SK-MEL-5 (cell line): ENCODE measurements at regions not wholly inside any gene's neighbourhood (a gene's known extent, or its start where the extent isn't known, plus 50 kb on each side); places are given as distances from the start of the nearest gene placed in this dataset.

Source experiments
- DNase-seq: peaks from one replicate; pipeline ENCODE4 v3.0.0-alpha.2; 2016; ENCODE audit warnings: low read depth, low spot score
- in situ Hi-C: cut with HindIII; loops from 2 replicates; pipeline ENCODE4 v1.10.0; 2016; ENCODE audit warnings: low sequenced_read_pairs, high pct_unique_total_duplicates, low pct_unique_long_range_greater_than_20kb

GRCh38 chr5:145160679-145161078, 674.5 kb downstream of the PRELID2 start:
- no peak for DNase-seq
- in situ Hi-C loops, result no loop called here

- no peak for DNase-seq
- in situ Hi-C loops, result no loop called here
Measured at GRCh38 chr5:145158730-145159129, 676.4 kb downstream of the PRELID2 start.

- in situ Hi-C loops, result no loop called here
- no peak for DNase-seq
Measured at GRCh38 chr5:145157841-145158240, 677.3 kb downstream of the PRELID2 start.

- in situ Hi-C loops, result no loop called here
- DNase-seq, result no peak
Measured at GRCh38 chr5:145141534-145141933, 693.6 kb downstream of the PRELID2 start.

GRCh38 chr5:145130996-145131395, 704.1 kb downstream of the PRELID2 start:
- peak; percentile 10 for DNase-seq
- in situ Hi-C loops, result no loop called here

GRCh38 chr5:145129797-145130196, 705.3 kb downstream of the PRELID2 start:
- in situ Hi-C loops, result no loop called here
- no peak for DNase-seq

GRCh38 chr5:145124806-145125205, 710.3 kb downstream of the PRELID2 start:
- DNase-seq, result no peak
- in situ Hi-C loops, result no loop called here

- DNase-seq, result no peak
- in situ Hi-C loops, result no loop called here
Measured at GRCh38 chr5:145118611-145119010, 716.5 kb downstream of the PRELID2 start.

- DNase-seq, result no peak
- in situ Hi-C loops, result no loop called here
Measured at GRCh38 chr5:145118127-145118526, 717.0 kb downstream of the PRELID2 start.

GRCh38 chr5:145117285-145117684, 717.9 kb downstream of the PRELID2 start:
- in situ Hi-C loops, result no loop called here

GRCh38 chr5:145111420-145111819, 723.7 kb downstream of the PRELID2 start:
- no peak for DNase-seq
- in situ Hi-C loops, result no loop called here

More at GRCh38 chr5:145117285-145117684, 717.9 kb downstream of the PRELID2 start:
- DNase-seq, result no peak

GRCh38 chr5:145110834-145111233, 724.3 kb downstream of the PRELID2 start:
- in situ Hi-C loops, result no loop called here
- no peak for DNase-seq

- no peak for DNase-seq
- in situ Hi-C loops, result no loop called here
Measured at GRCh38 chr5:145110181-145110580, 725.0 kb downstream of the PRELID2 start.

- no peak for DNase-seq
- in situ Hi-C loops, result no loop called here
Measured at GRCh38 chr5:145105384-145105783, 729.8 kb downstream of the PRELID2 start.

GRCh38 chr5:145104106-145104505, 731.0 kb downstream of the PRELID2 start:
- in situ Hi-C loops, result no loop called here
- no peak for DNase-seq

GRCh38 chr5:145101246-145101645, 733.9 kb downstream of the PRELID2 start:
- in situ Hi-C loops, result no loop called here
- DNase-seq, result peak; percentile 40

- no peak for DNase-seq
- in situ Hi-C loops, result no loop called here
Measured at GRCh38 chr5:145090115-145090514, 745.0 kb downstream of the PRELID2 start.

- no peak for DNase-seq
- in situ Hi-C loops, result no loop called here
Measured at GRCh38 chr5:145084834-145085233, 750.3 kb downstream of the PRELID2 start.

- in situ Hi-C loops, result no loop called here
- no peak for DNase-seq
Measured at GRCh38 chr5:145077028-145077427, 758.1 kb downstream of the PRELID2 start.

GRCh38 chr5:145076040-145076439, 759.1 kb downstream of the PRELID2 start:
- in situ Hi-C loops, result no loop called here
- DNase-seq, result no peak
